ENCODE measurements at regions not wholly inside any gene's neighbourhood (a gene's known extent, or its start where the extent isn't known, plus 50 kb on each side); places are given as distances from the start of the nearest gene placed in this dataset.

DNA sequence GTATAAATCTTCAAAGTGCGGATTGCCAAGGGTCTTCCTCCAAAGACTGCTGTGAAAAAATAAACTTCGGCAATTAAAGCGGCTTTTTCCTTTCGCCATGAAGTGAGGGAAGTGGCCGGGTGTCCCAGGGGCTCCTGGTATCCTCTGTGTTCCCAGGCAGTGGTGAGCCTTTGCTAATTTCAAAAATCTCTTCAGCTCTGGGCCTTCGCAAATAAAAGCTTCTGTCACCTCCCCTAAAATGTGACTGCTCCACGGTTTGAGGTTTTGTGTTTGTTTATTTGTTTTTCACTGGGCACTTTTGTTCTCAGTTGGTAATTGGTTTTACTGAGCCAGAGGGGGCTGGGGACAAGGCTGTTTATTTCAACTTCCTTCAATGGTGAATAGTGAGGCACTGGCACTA, 270.1 kb upstream of the POU3F3 start:
- BruUV-seq (replicated peaks): no TSS peak
- no peak for DNase-seq
- CTCF ChIA-PET: no interaction called here
- Mint-ChIP-seq H3K4me3 (ENCODE audit: low read depth, unreplicated experiment) (no peak overlapping the region), H3K36me3 (ENCODE audit: insufficient read depth, unreplicated experiment) (no peaks in the 10 kb centered on the region), H3K4me1 (ENCODE audit: low read depth, unreplicated experiment) (no peaks in the 10 kb centered on the region), H3K9me3 (ENCODE audit: low read depth, unreplicated experiment) (no peaks in the 10 kb centered on the region), H3K27ac (ENCODE audit: unreplicated experiment) (no peak overlapping the region), H3K27me3 (ENCODE audit: unreplicated experiment) (no peaks in the 10 kb centered on the region)
- TF ChIP-seq, protein P1, sequence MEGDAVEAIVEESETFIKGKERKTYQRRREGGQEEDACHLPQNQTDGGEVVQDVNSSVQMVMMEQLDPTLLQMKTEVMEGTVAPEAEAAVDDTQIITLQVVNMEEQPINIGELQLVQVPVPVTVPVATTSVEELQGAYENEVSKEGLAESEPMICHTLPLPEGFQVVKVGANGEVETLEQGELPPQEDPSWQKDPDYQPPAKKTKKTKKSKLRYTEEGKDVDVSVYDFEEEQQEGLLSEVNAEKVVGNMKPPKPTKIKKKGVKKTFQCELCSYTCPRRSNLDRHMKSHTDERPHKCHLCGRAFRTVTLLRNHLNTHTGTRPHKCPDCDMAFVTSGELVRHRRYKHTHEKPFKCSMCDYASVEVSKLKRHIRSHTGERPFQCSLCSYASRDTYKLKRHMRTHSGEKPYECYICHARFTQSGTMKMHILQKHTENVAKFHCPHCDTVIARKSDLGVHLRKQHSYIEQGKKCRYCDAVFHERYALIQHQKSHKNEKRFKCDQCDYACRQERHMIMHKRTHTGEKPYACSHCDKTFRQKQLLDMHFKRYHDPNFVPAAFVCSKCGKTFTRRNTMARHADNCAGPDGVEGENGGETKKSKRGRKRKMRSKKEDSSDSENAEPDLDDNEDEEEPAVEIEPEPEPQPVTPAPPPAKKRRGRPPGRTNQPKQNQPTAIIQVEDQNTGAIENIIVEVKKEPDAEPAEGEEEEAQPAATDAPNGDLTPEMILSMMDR (IDR thresholded peaks at IDR 0.05; ENCODE audit: unreplicated experiment): no peak
- intact Hi-C loops (cut with micrococcal nuclease; ENCODE audit: unreplicated experiment): no loop called here

DNA sequence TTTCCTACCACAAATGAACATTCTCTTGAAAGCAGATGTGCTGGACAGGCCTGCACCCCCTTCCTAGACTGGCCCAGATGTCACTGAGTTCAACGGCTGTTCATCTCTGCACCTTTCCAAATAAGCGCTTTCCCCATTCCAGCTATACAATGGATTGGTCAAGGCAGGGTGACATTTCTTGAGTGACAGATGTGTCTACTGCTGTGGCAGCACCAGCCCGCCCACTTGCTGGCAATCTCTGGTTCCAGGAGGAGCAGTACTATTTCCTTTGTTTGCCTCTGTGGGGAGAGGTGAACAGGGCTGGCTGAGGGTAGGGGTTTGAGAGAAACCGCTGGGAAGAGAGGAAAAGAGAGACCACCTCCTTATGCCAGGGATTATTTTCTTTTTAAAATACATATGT, 269.5 kb upstream of the POU3F3 start:
- Mint-ChIP-seq H3K27me3 (ENCODE audit: unreplicated experiment) (no peaks in the 10 kb centered on the region), H3K27ac (ENCODE audit: unreplicated experiment) (no peak overlapping the region), H3K4me1 (ENCODE audit: low read depth, unreplicated experiment) (no peaks in the 10 kb centered on the region), H3K36me3 (ENCODE audit: insufficient read depth, unreplicated experiment) (no peaks in the 10 kb centered on the region), H3K9me3 (ENCODE audit: low read depth, unreplicated experiment) (no peaks in the 10 kb centered on the region), H3K4me3 (ENCODE audit: low read depth, unreplicated experiment) (no peak overlapping the region)
- BruUV-seq (replicated peaks): no TSS peak
- no peak for DNase-seq
- intact Hi-C loops (cut with micrococcal nuclease; ENCODE audit: unreplicated experiment): no loop called here
- CTCF ChIA-PET: no interaction called here
- TF ChIP-seq, protein P1 (IDR thresholded peaks at IDR 0.05; ENCODE audit: unreplicated experiment): no peak

DNA sequence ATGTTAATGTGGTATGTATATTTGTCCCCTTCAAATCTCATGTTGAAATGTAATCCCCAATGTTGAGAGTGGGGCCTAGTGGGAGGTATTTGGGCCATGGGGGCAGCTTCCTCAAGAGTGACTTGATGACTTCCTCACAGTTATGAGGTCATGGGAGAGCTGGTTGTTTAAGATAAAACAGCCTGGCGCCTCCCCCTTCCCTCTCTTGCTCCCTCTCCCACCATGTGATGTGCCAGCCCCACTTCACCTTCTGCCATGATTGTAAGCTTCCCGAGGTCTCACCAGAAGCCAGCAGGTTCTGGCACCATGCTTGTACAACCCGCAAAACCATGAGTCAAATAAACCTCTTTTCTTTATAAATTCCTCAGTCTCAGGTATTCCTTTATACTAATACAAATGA, 258.3 kb upstream of the POU3F3 start:
- Mint-ChIP-seq H3K36me3 (ENCODE audit: insufficient read depth, unreplicated experiment) (no peaks in the 10 kb centered on the region), H3K27me3 (ENCODE audit: unreplicated experiment) (no peaks in the 10 kb centered on the region), H3K4me3 (ENCODE audit: low read depth, unreplicated experiment) (no peak overlapping the region), H3K9me3 (ENCODE audit: low read depth, unreplicated experiment) (peaks cover 12% of the 10 kb centered on the region), H3K4me1 (ENCODE audit: low read depth, unreplicated experiment) (no peaks in the 10 kb centered on the region), H3K27ac (ENCODE audit: unreplicated experiment) (no peak overlapping the region)
- intact Hi-C loops (cut with micrococcal nuclease; ENCODE audit: unreplicated experiment): no loop called here
- CTCF ChIA-PET: no interaction called here
- BruUV-seq (replicated peaks): no TSS peak
- no peak for DNase-seq
- TF ChIP-seq, protein P1 (IDR thresholded peaks at IDR 0.05; ENCODE audit: unreplicated experiment): no peak

DNA sequence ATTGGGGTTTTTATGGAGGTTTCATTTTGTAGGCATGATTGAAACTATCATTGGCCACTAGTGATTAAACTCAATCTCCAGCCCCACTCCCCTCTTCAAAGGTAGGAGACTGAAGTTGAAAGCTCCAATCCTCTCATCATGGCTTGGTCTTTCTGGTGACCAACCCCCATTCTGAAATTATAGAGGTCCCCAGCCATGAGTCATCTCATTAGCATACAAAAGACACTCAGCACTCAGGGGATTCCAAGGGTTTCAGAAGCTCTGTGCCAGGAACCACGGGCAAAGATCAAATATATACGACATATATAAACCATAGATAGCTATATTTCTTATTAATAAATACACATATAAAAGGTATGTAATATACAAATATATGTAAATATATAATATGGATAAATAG, 256.0 kb upstream of the POU3F3 start:
- Mint-ChIP-seq H3K27ac (ENCODE audit: unreplicated experiment) (no peak overlapping the region), H3K4me1 (ENCODE audit: low read depth, unreplicated experiment) (no peaks in the 10 kb centered on the region), H3K27me3 (ENCODE audit: unreplicated experiment) (no peaks in the 10 kb centered on the region), H3K4me3 (ENCODE audit: low read depth, unreplicated experiment) (no peak overlapping the region), H3K36me3 (ENCODE audit: insufficient read depth, unreplicated experiment) (no peaks in the 10 kb centered on the region), H3K9me3 (ENCODE audit: low read depth, unreplicated experiment) (peaks cover 13% of the 10 kb centered on the region)
- BruUV-seq (replicated peaks): no TSS peak
- CTCF ChIA-PET: no interaction called here
- intact Hi-C loops (cut with micrococcal nuclease; ENCODE audit: unreplicated experiment): no loop called here
- TF ChIP-seq, protein P1 (IDR thresholded peaks at IDR 0.05; ENCODE audit: unreplicated experiment): no peak
- DNase-seq: no peak

DNA sequence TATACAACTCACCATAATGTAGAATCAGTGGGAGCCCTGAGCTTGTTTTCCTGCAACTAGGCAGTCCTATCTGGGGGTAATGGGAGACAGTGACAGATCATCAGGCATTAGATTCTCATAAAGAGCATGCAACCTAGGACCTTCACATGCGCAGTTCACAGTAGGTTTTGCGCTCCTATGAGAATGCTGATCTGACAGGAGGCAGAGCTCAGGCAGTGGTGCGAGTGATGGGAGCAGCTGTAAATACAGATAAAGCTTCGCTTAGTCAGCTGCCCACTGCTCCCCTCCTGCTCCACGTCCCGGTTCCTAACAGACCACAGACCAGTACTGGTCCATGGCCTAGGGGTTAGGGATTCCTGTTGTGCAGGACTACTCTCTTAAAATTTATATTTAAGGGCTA, 255.3 kb upstream of the POU3F3 start:
- BruUV-seq (replicated peaks): no TSS peak
- no peak overlapping the region for H3K4me3 Mint-ChIP-seq (ENCODE audit: low read depth, unreplicated experiment)
- H3K27me3 Mint-ChIP-seq (ENCODE audit: unreplicated experiment): no peaks in the 10 kb centered on the region
- intact Hi-C loops (cut with micrococcal nuclease; ENCODE audit: unreplicated experiment): no loop called here
- no peak for DNase-seq
- no peaks in the 10 kb centered on the region for H3K36me3 Mint-ChIP-seq (ENCODE audit: insufficient read depth, unreplicated experiment)
- peaks cover 10% of the 10 kb centered on the region for H3K9me3 Mint-ChIP-seq (ENCODE audit: low read depth, unreplicated experiment)
- H3K27ac Mint-ChIP-seq (ENCODE audit: unreplicated experiment): no peak overlapping the region
- TF ChIP-seq, protein P1 (IDR thresholded peaks at IDR 0.05; ENCODE audit: unreplicated experiment): no peak
- CTCF ChIA-PET: no interaction called here
- H3K4me1 Mint-ChIP-seq (ENCODE audit: low read depth, unreplicated experiment): no peaks in the 10 kb centered on the region

All from Calu3 (cell line).